H1 (cell line): ENCODE measurements at regions not wholly inside any gene's neighbourhood (a gene's known extent, or its start where the extent isn't known, plus 50 kb on each side); places are given as distances from the start of the nearest gene placed in this dataset.

Experiments
- RFX5 ChIP-seq: IDR thresholded peaks from 2 replicates; pipeline ENCODE4 v1.6.1; 2011; ENCODE audit warnings: low read depth, low read length, improper control_type of control experiment, borderline replicate concordance

GRCh38 chr18:78721981-78722380 is 257.6 kb upstream of the SALL3 start (continued):
- no peak for TF ChIP-seq RFX5
